H1 (cell line): ENCODE measurements at regions not wholly inside any gene's neighbourhood (a gene's known extent, or its start where the extent isn't known, plus 50 kb on each side); places are given as distances from the start of the nearest gene placed in this dataset.

ENCODE experiments used
- BACH1 ChIP-seq: IDR thresholded peaks from 2 replicates; pipeline ENCODE4 v1.6.1; 2012; ENCODE audit warnings: low read length, improper control_type of control experiment
- CTCF ChIP-seq, 3 experiments: IDR thresholded peaks; 1 replicate in 2 of 3; 2 replicates in 1 of 3; pipeline versions ENCODE4 v1.5.1 to v1.6.1; 2011; ENCODE audit warnings: low read length in 3 of 3, mild to moderate bottlenecking in 3 of 3, inconsistent platforms in 2 of 3, low read depth in 1 of 3, moderate library complexity in 1 of 3; ENCODE audit not compliant: insufficient read depth in 1 of 3; ENCODE audit errors: control extremely low read depth in 1 of 3

GRCh38 chr21:38929142-38929541 lies 123.4 kb downstream of the ETS2 start (continued):
- TF ChIP-seq CTCF (IDR thresholded peaks at IDR 0.05; ENCODE audit: control extremely low read depth in 1 of 3, insufficient read depth in 1 of 3, low read depth in 1 of 3, low read length in 3 of 3) (no peak), BACH1 (no peak)
